ENCODE measurements at regions not wholly inside any gene's neighbourhood (a gene's known extent, or its start where the extent isn't known, plus 50 kb on each side); places are given as distances from the start of the nearest gene placed in this dataset.
"Not testable (repeated sequence)": the region's sequence is repeated elsewhere in the genome, so short reads cannot be mapped to it uniquely, and the experiment has no call there.

DNA sequence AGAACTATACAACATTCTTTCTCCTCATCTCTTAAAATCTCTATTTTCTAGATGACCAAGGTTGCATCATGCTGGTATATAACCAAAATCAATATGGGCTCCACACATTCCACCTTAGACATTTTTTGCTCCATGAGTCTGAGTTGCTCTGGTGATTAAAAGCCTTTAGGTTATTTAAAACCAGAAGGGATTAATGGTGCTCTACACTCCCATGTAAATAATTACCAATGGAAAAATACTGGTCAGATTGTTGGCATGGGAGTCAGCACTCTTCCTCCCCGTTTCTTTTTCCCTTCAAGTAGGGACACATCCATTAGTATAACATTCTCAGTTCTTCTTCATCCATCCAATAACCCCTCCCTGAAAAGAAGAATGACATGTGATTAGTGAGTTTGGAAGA, 747.7 kb downstream of the PCDH17 start:
- DNase-seq: no peak

DNA sequence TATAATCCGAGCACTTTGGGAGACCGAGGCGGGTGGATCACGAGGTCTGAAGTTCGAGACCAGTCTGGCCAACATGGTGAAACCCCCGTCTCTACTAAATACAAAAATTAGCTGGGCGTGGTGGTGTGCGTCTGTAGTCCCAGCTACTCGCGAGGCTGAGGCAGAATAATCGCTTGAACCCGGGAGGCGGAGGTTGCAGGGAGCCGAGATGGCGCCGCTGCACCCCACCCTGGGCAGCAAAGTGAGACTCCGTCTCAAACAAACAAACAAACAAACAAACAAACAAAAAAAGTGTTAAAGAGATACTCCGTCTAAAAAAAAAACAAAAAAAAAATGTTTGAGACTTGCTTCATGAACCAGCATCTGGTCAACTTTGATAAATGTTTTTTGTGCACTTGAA, 753.8 kb downstream of the PCDH17 start:
- not testable (repeated sequence) for DNase-seq

GRCh38 chr13:58397596-58398387, 766.2 kb downstream of the PCDH17 start:
- no peak for DNase-seq

GRCh38 chr13:58399263-58399662, 767.7 kb downstream of the PCDH17 start:
- no peak for DNase-seq

GRCh38 chr13:58406545-58406944, 775.0 kb downstream of the PCDH17 start:
- DNase-seq: no peak

GRCh38 chr13:58429917-58430316, 798.4 kb downstream of the PCDH17 start:
- no peak for DNase-seq

GRCh38 chr13:58434943-58435342, 803.4 kb downstream of the PCDH17 start:
- no peak for DNase-seq

DNA sequence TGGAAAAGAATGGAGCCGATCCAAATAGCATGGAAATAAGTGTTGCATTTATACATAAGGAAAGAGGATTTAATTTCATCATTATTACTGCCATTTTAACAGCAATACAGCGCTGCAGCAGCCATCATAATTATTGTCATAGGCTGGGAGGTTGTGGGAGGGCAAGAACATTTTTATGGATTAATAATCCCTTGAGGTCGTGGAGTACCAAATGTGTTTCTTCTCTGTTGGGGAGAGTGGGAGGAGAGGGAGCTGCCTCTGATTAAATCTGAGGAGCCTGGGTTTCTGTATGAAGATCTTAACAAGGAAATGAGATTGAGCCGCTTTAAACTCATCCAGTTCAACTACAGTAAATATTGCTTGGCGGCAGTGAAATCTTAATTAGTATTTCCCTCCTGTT, 805.9 kb downstream of the PCDH17 start:
- no peak for DNase-seq

- no peak for DNase-seq
Observed at GRCh38 chr13:58446979-58447378, 815.4 kb downstream of the PCDH17 start.

GRCh38 chr13:58452123-58452623, 820.6 kb downstream of the PCDH17 start:
- no peak for DNase-seq

DNA sequence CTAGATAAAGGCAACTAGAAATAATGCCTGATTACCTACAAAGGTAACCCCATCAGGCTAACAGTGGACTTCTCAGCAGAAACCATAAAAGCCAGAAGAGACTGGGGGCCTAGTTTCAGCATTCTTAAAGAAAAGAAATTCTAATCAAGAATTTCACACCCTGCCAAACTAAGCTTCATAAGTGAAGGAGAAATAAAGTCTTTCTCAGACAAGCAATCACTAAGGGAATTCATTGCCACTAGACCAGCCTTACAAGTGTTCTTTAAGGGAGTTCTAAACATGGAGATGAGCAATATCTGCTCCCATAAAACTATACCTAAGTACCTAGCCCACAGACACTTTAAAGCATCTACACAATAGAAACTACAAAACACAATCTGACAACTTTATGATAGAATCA, 823.5 kb downstream of the PCDH17 start:
- DNase-seq: no peak

DNA sequence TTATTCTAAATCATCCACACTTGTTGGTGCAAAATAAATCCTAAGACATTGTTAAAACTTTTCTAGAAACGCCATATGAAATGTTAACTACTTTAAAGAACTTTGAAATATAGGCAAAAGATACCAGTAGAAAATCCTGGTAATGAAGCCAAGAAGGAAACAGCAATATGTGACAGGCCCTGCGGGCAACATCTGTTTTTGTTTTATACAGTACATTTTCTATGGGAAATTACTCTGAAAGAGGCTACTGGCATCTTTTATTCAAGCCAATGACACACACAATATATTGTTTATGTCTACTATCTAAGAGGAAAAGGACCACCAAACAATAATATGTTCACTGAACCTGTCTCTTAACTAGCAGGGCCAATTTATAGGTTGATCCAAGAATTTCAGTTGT, 829.7 kb downstream of the PCDH17 start:
- no peak for DNase-seq

GRCh38 chr13:58463841-58464240, 832.3 kb downstream of the PCDH17 start:
- DNase-seq: no peak

- DNase-seq: no peak
Observed at GRCh38 chr13:58467176-58467575, 835.6 kb downstream of the PCDH17 start.

DNA sequence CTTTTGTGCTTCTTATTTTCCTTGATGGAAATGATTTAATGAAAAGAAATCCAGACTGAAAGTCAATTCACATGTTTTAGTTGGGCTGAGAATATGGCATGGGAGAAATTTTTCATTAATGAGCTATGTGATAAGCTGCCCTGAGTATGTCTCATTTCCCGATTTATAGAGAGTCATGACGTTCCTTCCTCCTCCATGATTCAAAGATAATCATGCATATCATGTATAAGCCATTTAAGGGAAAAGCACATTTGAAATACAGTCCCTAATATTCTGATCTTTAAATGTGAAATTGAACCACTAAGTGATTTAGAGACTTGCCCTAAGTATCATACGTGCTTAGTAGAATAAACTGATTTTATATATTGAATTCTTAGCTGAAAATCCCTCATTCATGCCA, 840.9 kb downstream of the PCDH17 start:
- no peak for DNase-seq

- no peak for DNase-seq
Observed at GRCh38 chr13:58474581-58474980, 843.0 kb downstream of the PCDH17 start.

DNA sequence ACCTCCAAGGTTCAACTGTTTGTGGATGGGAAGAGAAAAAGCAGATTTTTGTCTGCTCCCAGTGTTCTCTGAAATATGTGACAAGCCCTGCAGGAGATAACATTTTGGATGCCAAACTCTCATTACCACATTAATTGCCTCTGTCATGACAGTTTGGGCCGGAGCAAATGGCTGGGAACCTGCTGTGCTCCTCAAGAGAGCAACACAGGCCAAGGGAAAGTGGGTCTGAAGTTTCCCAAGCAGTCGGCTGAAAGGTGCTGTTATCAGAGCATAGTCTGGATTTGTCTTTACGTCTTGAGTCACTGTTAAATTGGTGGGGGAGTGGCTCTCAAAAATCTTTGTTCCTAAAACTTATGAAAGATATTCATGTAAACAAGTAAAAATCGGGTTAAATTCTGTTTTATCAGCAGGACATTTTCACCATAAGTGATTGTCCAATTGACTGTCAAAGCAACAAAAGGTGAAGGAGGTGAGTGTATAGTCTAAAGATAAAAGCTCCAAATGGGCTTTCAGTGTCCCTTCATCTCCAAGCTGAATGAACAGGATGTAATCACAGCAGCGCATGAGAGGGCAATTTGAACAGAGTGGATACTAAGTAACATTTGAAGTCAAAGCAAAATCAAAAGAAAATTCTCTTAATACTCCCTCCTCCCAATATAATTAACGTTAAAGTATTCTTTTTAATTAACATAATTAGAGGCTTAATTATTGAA, 844.8 kb downstream of the PCDH17 start:
- no peak for DNase-seq

- DNase-seq: no peak
Observed at GRCh38 chr13:58478858-58479257, 847.3 kb downstream of the PCDH17 start.

DNA sequence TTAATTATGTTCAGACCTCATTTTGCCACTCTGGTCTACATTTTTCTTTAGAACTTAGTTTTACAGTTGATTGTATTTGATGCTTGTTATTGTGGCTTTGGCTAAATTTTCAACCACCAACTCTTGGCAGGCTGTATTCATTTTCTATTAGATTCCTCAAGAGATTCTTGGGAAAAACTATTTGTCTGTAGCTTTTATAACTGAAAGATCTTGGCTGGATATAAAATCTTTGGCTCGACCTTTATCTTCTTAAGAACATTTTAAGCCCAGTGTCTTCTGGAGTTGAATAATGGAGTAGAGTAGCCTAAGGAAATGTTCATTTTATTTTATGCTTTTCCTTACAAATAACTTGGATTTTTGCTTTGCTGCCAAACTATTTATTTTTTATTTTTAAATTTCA, 848.5 kb downstream of the PCDH17 start:
- no peak for DNase-seq

DNA sequence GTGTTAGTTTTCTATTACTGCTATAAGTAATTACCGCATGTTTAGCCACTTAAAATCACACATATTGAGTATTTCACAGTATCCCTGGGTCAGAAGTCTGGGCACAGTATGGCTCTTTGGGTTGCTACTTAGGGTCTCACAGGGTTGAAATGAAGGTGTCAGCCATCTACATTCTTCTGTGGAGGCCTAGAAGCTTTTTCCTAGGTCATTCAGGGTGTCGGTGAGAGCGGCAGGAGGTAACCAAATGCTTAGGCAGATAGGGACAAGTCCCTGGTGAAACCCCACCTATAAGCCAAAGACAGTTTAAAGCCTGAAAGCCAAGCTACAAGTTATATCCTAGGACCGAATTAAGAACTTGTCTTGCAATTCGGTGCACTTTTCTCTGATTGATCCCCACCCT, 856.7 kb downstream of the PCDH17 start:
- DNase-seq: no peak

DNA sequence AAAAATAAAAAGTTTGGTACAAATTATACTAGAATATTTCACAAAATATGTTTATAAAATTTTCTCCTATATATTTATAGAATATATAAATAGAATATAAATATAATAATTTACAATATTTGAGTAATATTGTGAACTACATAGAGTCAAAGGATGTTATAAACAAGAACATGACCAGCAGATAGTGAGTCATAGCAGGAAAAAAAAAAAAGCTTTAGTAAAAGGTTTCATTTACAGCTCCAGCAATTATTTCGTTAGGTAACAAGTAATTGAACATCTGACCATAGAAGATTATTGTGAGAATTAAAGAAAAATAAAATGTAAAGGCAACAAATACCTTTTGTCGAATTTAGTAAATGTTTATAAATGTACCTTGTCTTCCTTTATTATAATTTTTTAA, 864.1 kb downstream of the PCDH17 start:
- DNase-seq: no peak

DNA sequence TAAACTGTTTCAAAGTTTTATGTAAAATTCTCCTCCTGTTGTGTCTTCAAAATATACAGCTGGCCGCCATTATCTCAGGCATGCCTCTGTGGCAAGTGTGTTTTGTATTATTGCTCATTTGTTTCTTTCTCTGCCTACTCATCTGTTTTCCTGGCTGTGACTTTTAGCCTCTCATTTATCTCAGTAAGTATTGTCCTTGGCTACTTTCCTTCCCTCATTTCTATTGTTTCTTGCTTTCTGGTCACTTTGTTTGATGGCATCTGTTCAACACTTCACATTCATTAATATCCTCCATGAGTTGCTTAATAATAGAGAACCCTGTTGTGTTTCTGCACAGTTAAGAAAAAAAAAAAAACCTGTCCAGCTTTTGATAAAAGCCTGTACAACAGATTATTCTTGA, 869.4 kb downstream of the PCDH17 start:
- no peak for DNase-seq

DNA sequence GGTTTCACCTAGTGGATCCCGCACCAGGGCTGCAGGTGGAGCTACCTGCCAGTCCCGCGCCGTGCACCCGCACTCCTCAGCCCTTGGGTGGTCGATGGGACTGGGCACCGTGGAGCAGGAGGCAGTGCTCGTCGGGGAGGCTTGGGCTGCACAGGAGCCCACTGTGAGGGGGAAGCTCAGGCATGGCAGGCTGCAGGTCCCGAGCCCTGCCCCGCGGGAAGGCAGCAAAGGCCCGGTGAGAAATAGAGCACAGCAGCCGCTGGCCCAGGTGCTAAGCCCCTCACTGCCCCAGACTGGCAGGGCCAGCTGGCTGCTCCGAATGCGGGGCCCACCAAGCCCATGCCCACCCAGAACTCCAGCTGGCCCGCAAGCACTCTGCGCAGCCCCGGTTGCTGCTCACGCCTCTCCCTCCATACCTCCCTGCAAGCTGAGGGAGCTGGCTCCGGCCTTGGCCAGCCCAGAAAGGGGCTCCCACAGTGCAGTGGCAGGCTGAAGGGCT, 872.7 kb downstream of the PCDH17 start:
- not testable (repeated sequence) for DNase-seq

GRCh38 chr13:58505262-58505920, 873.8 kb downstream of the PCDH17 start:
- DNase-seq: not testable (repeated sequence)

All from CD4-positive, alpha-beta T cell treated with Interleukin-17A for 4 hours (primary cell).